ENCODE measurements at regions not wholly inside any gene's neighbourhood (a gene's known extent, or its start where the extent isn't known, plus 50 kb on each side); places are given as distances from the start of the nearest gene placed in this dataset.

GRCh38 chr13:86864376-86864775 lies 806.8 kb upstream of the SLITRK5 start:
- TF ChIP-seq, protein P1, sequence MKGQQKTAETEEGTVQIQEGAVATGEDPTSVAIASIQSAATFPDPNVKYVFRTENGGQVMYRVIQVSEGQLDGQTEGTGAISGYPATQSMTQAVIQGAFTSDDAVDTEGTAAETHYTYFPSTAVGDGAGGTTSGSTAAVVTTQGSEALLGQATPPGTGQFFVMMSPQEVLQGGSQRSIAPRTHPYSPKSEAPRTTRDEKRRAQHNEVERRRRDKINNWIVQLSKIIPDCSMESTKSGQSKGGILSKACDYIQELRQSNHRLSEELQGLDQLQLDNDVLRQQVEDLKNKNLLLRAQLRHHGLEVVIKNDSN (IDR thresholded peaks at IDR 0.05): no peak
- TF ChIP-seq FOXM1 (IDR thresholded peaks at IDR 0.05; ENCODE audit: borderline replicate concordance, low read depth) (no peak), ZBTB7A (IDR thresholded peaks at IDR 0.05; ENCODE audit: low read depth) (no peak), YY1 (IDR thresholded peaks at IDR 0.05; ENCODE audit: low read depth) (no peak), MAX (IDR thresholded peaks at IDR 0.05) (no peak)

All from Ishikawa (cell line).